Neural progenitor cell (in vitro differentiated cells): ENCODE measurements at regions not wholly inside any gene's neighbourhood (a gene's known extent, or its start where the extent isn't known, plus 50 kb on each side); places are given as distances from the start of the nearest gene placed in this dataset.

Source experiments
- CTCF ChIP-seq: fragments of 200-600 bp; sonication (generic); IDR thresholded peaks from 2 replicates; pipeline ENCODE4 v1.5.1; 2017; ENCODE audit warnings: antibody characterized with exemption, mild to moderate bottlenecking
- EZH2 ChIP-seq: fragments of 200-600 bp; sonication (generic); IDR thresholded peaks from 2 replicates; pipeline ENCODE4 v1.6.1; 2017; ENCODE audit warnings: antibody characterized with exemption, mild to moderate bottlenecking, moderate library complexity

- no peak for TF ChIP-seq EZH2
- TF ChIP-seq CTCF, result no peak
Observed at GRCh38 chr1:68347415-68347814, 102.3 kb downstream of the RPE65 start.
